Nephron (organoid): ENCODE measurements at regions not wholly inside any gene's neighbourhood (a gene's known extent, or its start where the extent isn't known, plus 50 kb on each side); places are given as distances from the start of the nearest gene placed in this dataset.

Experiments used
- H3K27ac Mint-ChIP-seq, 3 experiments: 2 replicates each; pipeline ENCODE4 v1.8.0; 2020; ENCODE audit warnings: mixed read lengths in 3 of 3, mild to moderate bottlenecking in 2 of 3, moderate library complexity in 1 of 3
- H3K27me3 Mint-ChIP-seq: 2 replicates; pipeline ENCODE4 v1.8.0; 2021; ENCODE audit warnings: low read depth, mild to moderate bottlenecking, moderate library complexity, mixed read lengths
- H3K36me3 Mint-ChIP-seq: 2 replicates; pipeline ENCODE4 v1.8.0; 2020; ENCODE audit warnings: low read depth, mixed read lengths
- H3K4me1 Mint-ChIP-seq: 2 replicates; pipeline ENCODE4 v1.8.0; 2020; ENCODE audit warnings: mixed read lengths
- H3K4me3 Mint-ChIP-seq, 3 experiments: 2 replicates each; pipeline ENCODE4 v1.8.0; 2020; ENCODE audit warnings: mild to moderate bottlenecking in 3 of 3, mixed read lengths in 3 of 3, moderate library complexity in 2 of 3
- H3K9me3 Mint-ChIP-seq: 2 replicates; pipeline ENCODE4 v1.8.0; 2020; ENCODE audit warnings: mixed read lengths
- TF ChIP-seq, protein P1 (sequence below), 3 experiments: fragments of 200-600 bp; sonication (generic); IDR thresholded peaks; one replicate each; pipeline ENCODE4 v1.5.0; 2021; ENCODE audit warnings: antibody characterized with exemption in 3 of 3; ENCODE audit not compliant: unreplicated experiment in 3 of 3

DNA sequence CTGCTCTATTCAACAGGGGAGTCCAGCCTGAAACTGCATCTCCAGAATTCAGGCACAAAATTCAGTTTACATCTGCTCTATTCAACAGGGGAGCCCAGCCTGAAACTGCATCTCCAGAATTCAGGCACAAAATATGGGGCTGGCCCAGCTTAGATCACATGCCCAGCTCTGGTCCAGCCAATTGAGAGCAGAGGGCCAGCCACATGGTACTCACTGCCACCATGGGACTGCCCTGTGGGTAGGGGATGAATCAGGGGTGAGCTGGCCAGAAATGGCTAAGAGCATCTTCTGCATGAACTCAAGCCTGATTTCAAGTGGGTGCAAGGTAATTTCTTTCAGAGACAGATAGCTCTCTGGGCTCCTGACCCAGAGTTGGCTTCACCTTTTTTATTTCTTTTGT is 156.6 kb upstream of the LYZL2 start:
- peak overlapping the region; percentile 86 to 97 (median 92) for H3K27ac Mint-ChIP-seq
- peaks cover 9% of the 10 kb centered on the region for H3K27me3 Mint-ChIP-seq
- H3K9me3 Mint-ChIP-seq = peaks cover 4% of the 10 kb centered on the region
- H3K4me3 Mint-ChIP-seq = peak overlapping the region; percentile 61 to 81 (median 65)
- no peaks in the 10 kb centered on the region for H3K36me3 Mint-ChIP-seq
- H3K4me1 Mint-ChIP-seq = peaks cover 37% of the 10 kb centered on the region
- TF ChIP-seq, protein P1, sequence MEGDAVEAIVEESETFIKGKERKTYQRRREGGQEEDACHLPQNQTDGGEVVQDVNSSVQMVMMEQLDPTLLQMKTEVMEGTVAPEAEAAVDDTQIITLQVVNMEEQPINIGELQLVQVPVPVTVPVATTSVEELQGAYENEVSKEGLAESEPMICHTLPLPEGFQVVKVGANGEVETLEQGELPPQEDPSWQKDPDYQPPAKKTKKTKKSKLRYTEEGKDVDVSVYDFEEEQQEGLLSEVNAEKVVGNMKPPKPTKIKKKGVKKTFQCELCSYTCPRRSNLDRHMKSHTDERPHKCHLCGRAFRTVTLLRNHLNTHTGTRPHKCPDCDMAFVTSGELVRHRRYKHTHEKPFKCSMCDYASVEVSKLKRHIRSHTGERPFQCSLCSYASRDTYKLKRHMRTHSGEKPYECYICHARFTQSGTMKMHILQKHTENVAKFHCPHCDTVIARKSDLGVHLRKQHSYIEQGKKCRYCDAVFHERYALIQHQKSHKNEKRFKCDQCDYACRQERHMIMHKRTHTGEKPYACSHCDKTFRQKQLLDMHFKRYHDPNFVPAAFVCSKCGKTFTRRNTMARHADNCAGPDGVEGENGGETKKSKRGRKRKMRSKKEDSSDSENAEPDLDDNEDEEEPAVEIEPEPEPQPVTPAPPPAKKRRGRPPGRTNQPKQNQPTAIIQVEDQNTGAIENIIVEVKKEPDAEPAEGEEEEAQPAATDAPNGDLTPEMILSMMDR (IDR thresholded peaks at IDR 0.05; ENCODE audit: unreplicated experiment in 3 of 3) = no peak

DNA sequence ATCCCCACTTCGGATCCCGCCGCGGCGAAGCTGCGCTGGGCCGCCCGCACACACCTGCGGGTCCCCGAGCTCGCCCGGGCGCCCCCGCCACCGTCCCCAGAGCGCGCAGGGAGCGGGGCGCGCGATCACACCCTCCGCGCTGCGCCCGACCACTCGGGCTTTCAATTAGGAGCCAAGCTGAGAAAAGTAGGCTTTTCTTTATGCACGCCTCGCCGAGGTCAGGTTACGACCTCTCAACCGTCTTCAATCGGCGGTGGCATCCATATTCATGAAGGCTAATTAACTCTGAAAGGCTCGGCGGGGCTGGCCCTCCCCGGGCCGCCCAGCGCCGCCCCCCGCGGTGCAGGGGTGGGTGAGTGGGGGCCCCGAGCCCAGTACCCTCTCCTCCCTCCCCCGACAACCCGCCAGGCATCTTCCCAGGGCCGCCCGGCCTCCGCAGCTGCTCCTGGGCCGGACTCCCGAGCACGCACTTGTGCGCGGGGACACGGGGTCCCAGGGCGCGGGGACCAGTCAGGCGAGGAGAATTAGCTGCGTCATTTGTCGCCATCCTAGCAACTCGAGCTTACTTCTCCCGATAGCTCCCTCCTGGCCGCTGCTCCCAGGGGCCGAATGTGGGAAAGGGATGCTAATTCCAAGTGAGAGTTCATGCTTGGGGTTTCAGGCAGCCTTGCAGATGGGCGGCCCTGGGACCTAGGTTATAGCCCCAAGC is 155.5 kb upstream of the LYZL2 start:
- H3K4me1 Mint-ChIP-seq = peaks cover 34% of the 10 kb centered on the region
- peaks cover 8% of the 10 kb centered on the region for H3K27me3 Mint-ChIP-seq
- no peaks in the 10 kb centered on the region for H3K36me3 Mint-ChIP-seq
- H3K4me3 Mint-ChIP-seq = peak overlapping the region; percentile 76 to 83 (median 81)
- peaks cover 4% of the 10 kb centered on the region for H3K9me3 Mint-ChIP-seq
- H3K27ac Mint-ChIP-seq = peak overlapping the region; percentile 91 to 97 (median 92)
- TF ChIP-seq, protein P1 (IDR thresholded peaks at IDR 0.05; ENCODE audit: unreplicated experiment in 3 of 3) = no peak

DNA sequence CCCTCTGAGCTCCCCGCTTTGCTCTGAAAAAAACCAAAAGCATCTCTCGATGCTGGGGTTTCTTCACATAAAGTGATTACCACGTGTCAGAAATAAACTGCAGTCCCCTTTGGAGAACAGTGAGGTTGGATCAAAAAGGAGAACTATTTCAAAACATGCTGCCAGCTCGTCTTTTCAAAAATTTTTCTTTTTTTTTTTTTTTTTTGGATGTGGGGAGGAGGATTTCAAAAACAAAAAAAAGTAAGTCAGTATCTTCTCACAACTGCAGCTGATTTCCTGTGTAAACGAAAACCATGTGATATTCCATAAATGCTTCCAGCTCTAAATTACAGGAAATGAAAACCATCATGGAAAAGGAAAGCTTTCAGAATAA is 155.0 kb upstream of the LYZL2 start:
- Mint-ChIP-seq H3K4me1 (peaks cover 39% of the 10 kb centered on the region), H3K9me3 (no peaks in the 10 kb centered on the region), H3K4me3 (peak overlapping the region; percentile 76 to 83 (median 81)), H3K27ac (peak overlapping the region; percentile 91 to 97 (median 92)), H3K27me3 (peaks cover 3% of the 10 kb centered on the region), H3K36me3 (no peaks in the 10 kb centered on the region)
- TF ChIP-seq, protein P1 (IDR thresholded peaks at IDR 0.05; ENCODE audit: unreplicated experiment in 3 of 3) = no peak

DNA sequence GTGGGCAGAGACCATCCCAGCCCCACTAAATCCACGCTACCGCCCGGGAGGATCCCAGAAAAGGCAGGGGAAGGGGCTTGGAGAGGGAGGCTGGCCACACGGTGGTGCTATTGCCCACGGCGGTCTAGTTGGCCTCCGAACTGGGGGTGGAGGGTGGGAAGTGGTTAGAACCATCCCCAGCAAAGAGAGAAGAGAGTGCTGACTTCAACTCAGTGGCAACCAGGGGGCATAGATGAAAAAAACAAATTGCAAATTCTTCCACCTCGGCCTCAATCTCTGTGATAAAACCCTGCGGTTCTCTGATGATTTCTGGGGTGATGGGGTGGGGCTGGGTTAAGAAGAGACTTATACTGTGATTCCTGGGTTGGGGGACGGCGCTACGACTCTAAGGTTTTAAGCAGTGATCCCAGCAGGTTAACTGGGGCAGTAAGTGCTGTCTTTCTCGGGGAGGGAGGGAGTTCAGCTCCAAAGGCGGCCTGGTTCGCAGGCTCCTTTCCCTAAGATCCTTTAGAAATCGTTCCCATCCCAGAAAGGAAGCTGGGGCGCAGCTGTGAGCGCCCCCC is 154.5 kb upstream of the LYZL2 start:
- Mint-ChIP-seq H3K36me3 (no peaks in the 10 kb centered on the region), H3K27me3 (peaks cover 3% of the 10 kb centered on the region), H3K9me3 (no peaks in the 10 kb centered on the region), H3K4me1 (peaks cover 41% of the 10 kb centered on the region), H3K4me3 (peak overlapping the region; percentile 76 to 83 (median 81)), H3K27ac (peak overlapping the region; percentile 91 to 97 (median 92))
- TF ChIP-seq, protein P1 (IDR thresholded peaks at IDR 0.05; ENCODE audit: unreplicated experiment in 3 of 3) = peak; percentile 72 to 85 (median 83)

DNA sequence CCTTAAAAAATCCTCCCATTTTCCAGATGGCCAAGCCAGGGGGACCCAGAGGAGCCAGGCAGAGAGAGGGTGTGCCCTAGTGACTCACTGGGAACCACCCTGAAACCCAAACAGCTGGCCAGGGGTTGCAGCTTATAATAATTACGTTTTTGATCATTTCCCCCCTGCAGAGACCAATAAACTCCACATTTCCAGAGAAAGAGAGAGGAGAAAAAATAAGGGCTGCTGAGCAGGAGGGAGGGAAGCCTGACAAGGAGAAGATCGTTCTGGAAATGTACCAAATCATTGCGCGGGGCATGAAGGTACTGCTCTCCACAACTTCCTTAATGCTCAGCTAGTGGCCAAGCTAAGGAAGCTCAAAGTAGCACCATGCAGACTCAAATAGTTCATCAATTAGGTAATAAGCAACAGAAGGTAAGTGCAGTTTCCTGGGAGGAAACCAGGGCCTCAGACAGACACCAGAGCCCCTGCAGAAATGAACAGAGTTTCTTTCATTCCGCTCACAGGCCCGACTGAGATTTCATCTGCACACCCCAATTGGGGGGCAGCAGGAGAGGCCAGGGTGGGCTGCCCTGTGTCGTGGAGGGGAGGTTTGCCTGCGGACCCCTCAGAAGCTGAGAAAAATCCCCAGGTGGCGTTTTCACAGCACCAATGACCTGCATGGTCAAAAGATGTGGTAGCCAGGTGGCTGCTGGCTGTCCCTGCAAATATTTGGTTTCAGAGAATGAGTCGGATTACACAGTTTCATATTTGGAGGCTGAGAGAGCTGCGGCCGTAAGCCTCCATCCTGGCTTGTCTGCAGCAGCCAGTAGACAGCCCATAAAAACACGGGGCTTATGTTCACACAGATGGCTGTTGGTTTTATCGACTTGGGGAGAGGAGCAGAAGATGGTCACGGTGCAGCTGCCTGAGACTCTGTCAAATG is 153.2 kb upstream of the LYZL2 start:
- Mint-ChIP-seq H3K27ac (peak overlapping the region; percentile 89 to 97 (median 92)), H3K4me3 (peak overlapping the region; percentile 44 to 81 (median 71)), H3K36me3 (no peaks in the 10 kb centered on the region), H3K27me3 (peaks cover 3% of the 10 kb centered on the region), H3K4me1 (peaks cover 43% of the 10 kb centered on the region), H3K9me3 (no peaks in the 10 kb centered on the region)
- TF ChIP-seq, protein P1 (IDR thresholded peaks at IDR 0.05; ENCODE audit: unreplicated experiment in 3 of 3) = no peak
